Mesenchymal stem cell (in vitro differentiated cells and primary cell): ENCODE measurements at regions not wholly inside any gene's neighbourhood (a gene's known extent, or its start where the extent isn't known, plus 50 kb on each side); places are given as distances from the start of the nearest gene placed in this dataset.

Experiments used
- DNase-seq: peaks from one replicate; pipeline ENCODE4 v3.0.0-alpha.2; 2013
- H2AFZ ChIP-seq: one replicate; pipeline ENCODE4 v1.6.1; 2013; ENCODE audit warnings: low read depth, mild to moderate bottlenecking, control low read depth, inconsistent platforms, low read length, moderate library complexity
- H2AK5ac ChIP-seq: 2 replicates; pipeline ENCODE4 v1.6.1; 2013; ENCODE audit warnings: low read length, moderate library complexity, mild to moderate bottlenecking, inconsistent platforms; ENCODE audit not compliant: severe bottlenecking
- H2BK120ac ChIP-seq: one replicate; pipeline ENCODE4 v1.6.1; 2013; ENCODE audit warnings: low read depth, mild to moderate bottlenecking, inconsistent platforms, low read length, moderate library complexity
- H2BK12ac ChIP-seq, 2 experiments: one replicate each; pipeline ENCODE4 v1.6.1; 2013; ENCODE audit warnings: inconsistent platforms in 2 of 2, low read length in 2 of 2, mild to moderate bottlenecking in 2 of 2, moderate library complexity in 2 of 2, control low read depth in 1 of 2
- H2BK15ac ChIP-seq: one replicate; pipeline ENCODE4 v1.6.1; 2013; ENCODE audit warnings: mild to moderate bottlenecking, low read depth, inconsistent platforms; ENCODE audit not compliant: poor library complexity, severe bottlenecking
- H2BK5ac ChIP-seq: 2 replicates; pipeline ENCODE4 v1.6.1; 2013; ENCODE audit warnings: low read depth, mild to moderate bottlenecking, low read length, control low read depth, inconsistent platforms; ENCODE audit not compliant: poor library complexity, severe bottlenecking
- H3K14ac ChIP-seq, 2 experiments: one replicate each; pipeline ENCODE4 v1.6.1; 2013; ENCODE audit warnings: inconsistent platforms in 2 of 2, low read length in 2 of 2, control low read depth in 1 of 2, mild to moderate bottlenecking in 1 of 2, moderate library complexity in 1 of 2
- H3K18ac ChIP-seq, 2 experiments: one replicate each; pipeline ENCODE4 v1.6.1; 2013; ENCODE audit warnings: inconsistent platforms in 2 of 2, low read length in 2 of 2, control low read depth in 1 of 2, low read depth in 1 of 2, mild to moderate bottlenecking in 1 of 2
- H3K23ac ChIP-seq, 2 experiments: one replicate each; pipeline ENCODE4 v1.6.1; 2013; ENCODE audit warnings: inconsistent platforms in 2 of 2, low read length in 2 of 2, mild to moderate bottlenecking in 2 of 2, moderate library complexity in 2 of 2, control low read depth in 1 of 2
- H3K27ac ChIP-seq: 2 replicates; pipeline ENCODE4 v1.5.1; 2013; ENCODE audit warnings: mild to moderate bottlenecking, moderate library complexity, low read length, control low read depth, inconsistent platforms; ENCODE audit not compliant: poor library complexity, severe bottlenecking
- H3K27me3 ChIP-seq, 2 experiments: 2 replicates each; pipeline versions ENCODE4 v1.6.1 to v1.7.0; 2013; ENCODE audit warnings: low read length in 2 of 2, mild to moderate bottlenecking in 2 of 2, moderate library complexity in 2 of 2, control low read depth in 1 of 2, inconsistent platforms in 1 of 2; ENCODE audit not compliant: control insufficient read depth in 1 of 2, insufficient read depth in 1 of 2
- H3K36me3 ChIP-seq, 2 experiments: 2 replicates each; pipeline versions ENCODE4 v1.6.1 to v1.7.0; 2013; ENCODE audit warnings: low read length in 2 of 2, control low read depth in 1 of 2, inconsistent platforms in 1 of 2, low read depth in 1 of 2, mild to moderate bottlenecking in 1 of 2; ENCODE audit not compliant: insufficient read depth in 2 of 2, control insufficient read depth in 1 of 2
- H3K4ac ChIP-seq, 2 experiments: one replicate each; pipeline ENCODE4 v1.6.1; 2013; ENCODE audit warnings: inconsistent platforms in 2 of 2, low read length in 2 of 2, mild to moderate bottlenecking in 2 of 2, moderate library complexity in 2 of 2, control low read depth in 1 of 2, low read depth in 1 of 2
- H3K4me1 ChIP-seq: 2 replicates; pipeline ENCODE4 v1.6.1; 2013; ENCODE audit warnings: low read depth, low read length, control low read depth; ENCODE audit not compliant: control insufficient read depth, insufficient read depth
- H3K4me2 ChIP-seq: 2 replicates; pipeline ENCODE4 v1.6.1; 2013; ENCODE audit warnings: low read length, mild to moderate bottlenecking, inconsistent platforms; ENCODE audit not compliant: poor library complexity, severe bottlenecking
- H3K4me3 ChIP-seq, 2 experiments: 2 replicates each; pipeline versions ENCODE4 v1.5.1 to v1.7.0; 2013; ENCODE audit warnings: low read length in 2 of 2, mild to moderate bottlenecking in 2 of 2, control low read depth in 1 of 2, low read depth in 1 of 2; ENCODE audit not compliant: insufficient read depth in 1 of 2
- H3K79me1 ChIP-seq: replicated peaks from 2 replicates; pipeline ENCODE4 v1.6.1; 2013; ENCODE audit warnings: mild to moderate bottlenecking, control low read depth, low read length, inconsistent platforms; ENCODE audit not compliant: poor library complexity, severe bottlenecking
- H3K9ac ChIP-seq: 2 replicates; pipeline ENCODE4 v1.7.0; 2013; ENCODE audit warnings: mild to moderate bottlenecking, low read length, moderate library complexity
- H3K9me3 ChIP-seq: 2 replicates; pipeline ENCODE4 v1.7.0; 2013; ENCODE audit warnings: mild to moderate bottlenecking, low read length; ENCODE audit not compliant: control insufficient read depth
- H4K8ac ChIP-seq: one replicate; pipeline ENCODE4 v1.6.1; 2013; ENCODE audit warnings: inconsistent platforms, mild to moderate bottlenecking, low read length, moderate library complexity
- H4K91ac ChIP-seq: one replicate; pipeline ENCODE4 v1.6.1; 2013; ENCODE audit warnings: mild to moderate bottlenecking, low read length, inconsistent platforms
- WGBS: methylation state at CpG from one replicate; pipeline ENCODE4 v1.1.7; 2013; ENCODE audit warnings: mixed read lengths; 5-methylcytosine and 5-hydroxymethylcytosine counted together

DNA sequence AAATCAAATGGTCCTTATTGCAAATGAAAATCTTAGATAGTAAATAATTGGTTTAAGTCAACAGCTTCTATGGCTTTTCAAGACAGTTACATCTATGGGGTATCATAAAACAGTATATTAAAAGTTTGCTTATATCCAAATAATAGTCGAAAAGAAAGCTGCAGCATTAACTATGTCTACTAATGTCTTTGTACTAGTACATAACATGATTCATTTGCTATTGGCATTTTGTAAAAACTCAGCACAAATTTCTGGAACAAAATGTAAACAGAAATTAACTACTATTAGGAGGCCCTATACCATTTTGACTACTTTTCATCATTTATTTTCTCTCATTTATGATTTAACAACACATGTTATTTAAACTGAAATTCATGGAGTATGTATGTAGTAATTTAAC, 1435.2 kb upstream of the PRR20A start:
- no CpG with 5 or more reads among the region's 1 CpG for WGBS

DNA sequence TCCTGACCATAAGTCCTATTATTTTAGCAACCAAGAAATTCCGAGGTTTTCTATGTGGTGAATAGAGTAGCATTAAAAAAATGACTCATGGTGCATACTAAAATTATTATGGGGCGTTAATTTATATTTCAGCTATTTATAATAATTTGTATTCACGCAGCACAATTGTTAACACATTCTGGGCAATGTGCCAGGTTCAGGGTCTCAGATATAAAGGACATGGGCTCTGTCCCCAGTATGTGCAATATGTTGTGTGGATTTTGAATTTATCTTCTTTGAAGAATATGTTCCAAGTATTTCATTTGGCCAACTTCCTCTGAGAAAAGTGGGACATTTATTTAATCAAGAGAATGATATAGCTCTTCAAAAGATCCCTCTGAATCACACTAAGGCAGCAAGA, 1434.7 kb upstream of the PRR20A start:
- WGBS, result no CpG with 5 or more reads among the region's 3 CpGs
- Histone ChIP-seq H3K4me3 (no peak overlapping the region), H3K27ac (no peak overlapping the region), H3K14ac (no peak overlapping the region), H3K4ac (no peak overlapping the region), H2AK5ac (no peak overlapping the region), H3K18ac (no peak overlapping the region), H4K91ac (no peak overlapping the region), H2BK15ac (no peak overlapping the region), H3K4me2 (no peak overlapping the region), H3K27me3 (no peaks in the 10 kb centered on the region), H3K79me1 (no peaks in the 10 kb centered on the region), H3K4me1 (no peaks in the 10 kb centered on the region), H3K9ac (no peak overlapping the region), H3K23ac (no peak overlapping the region), H4K8ac (no peak overlapping the region), H3K36me3 (no peaks in the 10 kb centered on the region), H3K9me3 (peaks cover 4% of the 10 kb centered on the region), H2BK120ac (no peak overlapping the region), H2BK5ac (no peak overlapping the region), H2AFZ (no peak overlapping the region), H2BK12ac (no peak overlapping the region)
- no peak for DNase-seq

More for the DNA sequence above, 1435.2 kb upstream of the PRR20A start:
- no peak overlapping the region for H4K91ac ChIP-seq
- no peaks in the 10 kb centered on the region for H3K27me3 ChIP-seq
- no peak overlapping the region for H3K4me3 ChIP-seq
- peaks cover 3% of the 10 kb centered on the region for H3K9me3 ChIP-seq
- no peak overlapping the region for H4K8ac ChIP-seq
- H2AFZ ChIP-seq, result no peak overlapping the region
- H3K23ac ChIP-seq, result no peak overlapping the region
- H3K27ac ChIP-seq, result no peak overlapping the region
- no peak overlapping the region for H3K18ac ChIP-seq
- no peak overlapping the region for H2AK5ac ChIP-seq
- no peaks in the 10 kb centered on the region for H3K36me3 ChIP-seq
- no peak for DNase-seq
- no peak overlapping the region for H2BK12ac ChIP-seq
- H3K9ac ChIP-seq, result no peak overlapping the region
- H3K4me1 ChIP-seq, result no peaks in the 10 kb centered on the region
- no peak overlapping the region for H2BK120ac ChIP-seq
- no peak overlapping the region for H3K4ac ChIP-seq
- no peaks in the 10 kb centered on the region for H3K79me1 ChIP-seq
- no peak overlapping the region for H2BK5ac ChIP-seq
- H2BK15ac ChIP-seq, result no peak overlapping the region
- H3K14ac ChIP-seq, result no peak overlapping the region
- no peak overlapping the region for H3K4me2 ChIP-seq

DNA sequence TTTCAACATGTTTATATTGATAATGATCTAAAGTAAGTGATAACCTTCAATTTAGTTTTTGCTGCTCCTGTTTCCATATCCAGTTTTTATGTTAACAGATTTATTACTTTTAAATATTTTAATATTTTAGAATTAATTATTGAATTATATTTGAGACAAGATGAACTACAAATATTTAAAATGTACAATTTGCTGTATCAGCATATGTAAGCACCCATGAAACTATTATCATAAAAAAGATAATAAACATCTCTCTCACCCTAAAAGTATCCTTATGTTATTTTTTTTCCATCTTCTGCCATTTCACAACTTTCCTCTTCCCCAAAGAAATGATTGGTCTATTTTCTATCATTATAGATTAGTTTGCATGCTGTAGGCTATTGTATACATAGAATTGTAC, 1426.6 kb upstream of the PRR20A start:
- Histone ChIP-seq H3K4me1 (no peaks in the 10 kb centered on the region), H2BK120ac (no peak overlapping the region), H4K8ac (no peak overlapping the region), H3K9ac (no peak overlapping the region), H3K23ac (no peak overlapping the region), H3K4me2 (no peak overlapping the region), H3K18ac (no peak overlapping the region), H3K36me3 (no peaks in the 10 kb centered on the region), H3K27me3 (no peaks in the 10 kb centered on the region), H2AK5ac (no peak overlapping the region), H3K27ac (no peak overlapping the region), H3K14ac (no peak overlapping the region), H2BK5ac (no peak overlapping the region), H3K4ac (no peak overlapping the region), H2BK12ac (no peak overlapping the region), H4K91ac (no peak overlapping the region), H2AFZ (no peak overlapping the region), H3K4me3 (no peak overlapping the region), H3K9me3 (peaks cover 15% of the 10 kb centered on the region), H3K79me1 (no peaks in the 10 kb centered on the region), H2BK15ac (no peak overlapping the region)
- no peak for DNase-seq

DNA sequence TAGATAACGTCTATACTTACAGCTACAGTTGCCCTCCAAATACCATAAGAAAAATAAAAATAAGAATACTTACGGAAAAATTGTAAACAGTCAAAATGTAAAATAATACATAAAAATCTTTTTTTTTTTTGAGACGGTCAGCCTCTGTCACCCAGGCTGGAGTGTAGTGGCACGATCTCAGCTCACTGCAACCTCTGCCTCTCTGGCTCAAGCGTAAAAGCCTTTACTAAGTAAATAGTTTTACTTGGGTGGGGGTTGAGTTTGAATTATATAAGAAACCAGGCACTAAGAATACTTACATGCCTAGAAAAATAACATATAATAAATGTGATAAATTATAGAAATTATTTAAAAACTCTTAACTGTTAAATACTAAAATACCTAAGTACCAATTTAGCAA, 1413.0 kb upstream of the PRR20A start:
- H2BK5ac ChIP-seq, result no peak overlapping the region
- H3K18ac ChIP-seq, result no peak overlapping the region
- 73% methylated on average over 2 of the region's 5 CpGs for WGBS
- H3K4me2 ChIP-seq, result no peak overlapping the region
- no peaks in the 10 kb centered on the region for H3K4me1 ChIP-seq
- H2BK120ac ChIP-seq, result no peak overlapping the region
- no peaks in the 10 kb centered on the region for H3K36me3 ChIP-seq
- H2BK15ac ChIP-seq, result no peak overlapping the region
- H4K91ac ChIP-seq, result no peak overlapping the region
- H3K9ac ChIP-seq, result no peak overlapping the region
- H3K79me1 ChIP-seq, result no peaks in the 10 kb centered on the region
- H3K9me3 ChIP-seq, result peaks cover 11% of the 10 kb centered on the region
- H3K4ac ChIP-seq, result no peak overlapping the region
- H3K23ac ChIP-seq, result no peak overlapping the region
- no peak overlapping the region for H3K27ac ChIP-seq
- H3K14ac ChIP-seq, result no peak overlapping the region
- H3K4me3 ChIP-seq, result no peak overlapping the region
- no peak for DNase-seq
- H2BK12ac ChIP-seq, result no peak overlapping the region
- no peak overlapping the region for H4K8ac ChIP-seq
- H3K27me3 ChIP-seq, result no peaks in the 10 kb centered on the region
- H2AK5ac ChIP-seq, result no peak overlapping the region
- H2AFZ ChIP-seq, result no peak overlapping the region
